Activated T-cell treated with anti-CD3 and anti-CD28 coated beads for 24 hours (primary cell): ENCODE measurements at regions not wholly inside any gene's neighbourhood (a gene's known extent, or its start where the extent isn't known, plus 50 kb on each side); places are given as distances from the start of the nearest gene placed in this dataset.

ENCODE experiments used
- DNase-seq: peaks from one replicate; pipeline ENCODE4 v3.0.0-alpha.2; 2020; ENCODE audit warnings: low read depth

- DNase-seq: no peak
These were observed 481.5 kb upstream of the ZFHX3 start for GRCh38 chr16:73529303-73530012.

- no peak for DNase-seq
These were observed 479.3 kb upstream of the ZFHX3 start for GRCh38 chr16:73527187-73527586.

- DNase-seq: no peak
These were observed 478.3 kb upstream of the ZFHX3 start for GRCh38 chr16:73526011-73526804.

DNA sequence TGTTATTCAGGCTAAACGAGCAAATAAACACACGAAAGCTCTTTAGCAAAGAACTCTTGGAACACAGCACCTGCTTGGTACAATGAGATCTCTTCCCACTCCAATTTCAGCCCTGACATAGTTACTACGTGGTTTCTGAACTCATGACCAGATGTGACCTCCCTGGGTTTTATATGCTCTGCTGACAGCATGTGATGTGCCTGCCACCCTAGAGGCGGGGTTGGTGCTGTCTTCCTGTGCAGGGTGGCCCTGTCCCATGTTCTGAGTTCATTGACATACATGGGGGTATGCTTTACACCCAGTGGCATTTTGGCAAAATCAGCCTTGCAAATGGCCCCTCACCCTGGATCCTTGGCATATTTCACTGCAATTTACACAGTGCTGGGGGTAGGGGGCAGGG lies 475.3 kb upstream of the ZFHX3 start:
- DNase-seq: no peak

GRCh38 chr16:73521499-73521898 lies 473.6 kb upstream of the ZFHX3 start:
- no peak for DNase-seq

DNA sequence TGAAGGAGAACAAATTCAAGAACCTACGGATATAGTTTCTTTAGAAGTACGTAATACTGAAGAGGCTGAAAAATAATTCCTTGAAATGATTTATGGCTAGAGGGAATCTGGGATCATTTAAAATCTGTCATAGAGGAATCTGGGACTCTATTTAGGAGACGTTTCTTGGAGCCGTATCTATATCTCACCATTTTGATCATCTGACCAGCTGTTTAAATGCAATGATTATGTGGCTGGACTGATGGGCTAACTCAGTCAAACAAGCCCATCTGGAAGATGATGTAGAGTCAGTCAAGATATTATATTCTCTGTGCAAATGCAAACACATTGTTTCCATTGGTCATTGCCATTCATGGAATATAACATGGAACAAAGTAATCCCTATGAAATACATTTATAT lies 467.7 kb upstream of the ZFHX3 start:
- no peak for DNase-seq

- no peak for DNase-seq
These were observed 462.9 kb upstream of the ZFHX3 start for GRCh38 chr16:73510852-73511251.

GRCh38 chr16:73506568-73507056 lies 458.7 kb upstream of the ZFHX3 start:
- no peak for DNase-seq

DNA sequence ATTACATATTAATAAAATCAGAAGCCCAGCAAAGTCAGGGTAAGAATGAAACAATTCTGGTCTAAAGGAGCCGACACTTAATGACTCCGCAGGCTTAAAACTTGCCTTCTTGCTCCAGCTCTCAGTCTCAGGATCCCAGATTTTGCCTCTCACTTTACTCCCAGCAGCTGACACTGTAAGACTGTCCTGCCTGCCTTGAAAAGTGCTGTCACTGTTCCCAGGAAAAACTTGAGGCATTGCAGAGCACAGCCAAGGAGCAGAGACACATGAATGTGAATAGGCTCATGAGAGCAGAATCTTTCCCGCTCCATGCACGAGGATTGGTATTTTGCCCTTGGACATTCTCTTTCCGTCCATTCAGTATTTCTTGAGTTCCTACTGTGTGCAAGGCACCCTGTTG lies 457.6 kb upstream of the ZFHX3 start:
- DNase-seq: no peak

DNA sequence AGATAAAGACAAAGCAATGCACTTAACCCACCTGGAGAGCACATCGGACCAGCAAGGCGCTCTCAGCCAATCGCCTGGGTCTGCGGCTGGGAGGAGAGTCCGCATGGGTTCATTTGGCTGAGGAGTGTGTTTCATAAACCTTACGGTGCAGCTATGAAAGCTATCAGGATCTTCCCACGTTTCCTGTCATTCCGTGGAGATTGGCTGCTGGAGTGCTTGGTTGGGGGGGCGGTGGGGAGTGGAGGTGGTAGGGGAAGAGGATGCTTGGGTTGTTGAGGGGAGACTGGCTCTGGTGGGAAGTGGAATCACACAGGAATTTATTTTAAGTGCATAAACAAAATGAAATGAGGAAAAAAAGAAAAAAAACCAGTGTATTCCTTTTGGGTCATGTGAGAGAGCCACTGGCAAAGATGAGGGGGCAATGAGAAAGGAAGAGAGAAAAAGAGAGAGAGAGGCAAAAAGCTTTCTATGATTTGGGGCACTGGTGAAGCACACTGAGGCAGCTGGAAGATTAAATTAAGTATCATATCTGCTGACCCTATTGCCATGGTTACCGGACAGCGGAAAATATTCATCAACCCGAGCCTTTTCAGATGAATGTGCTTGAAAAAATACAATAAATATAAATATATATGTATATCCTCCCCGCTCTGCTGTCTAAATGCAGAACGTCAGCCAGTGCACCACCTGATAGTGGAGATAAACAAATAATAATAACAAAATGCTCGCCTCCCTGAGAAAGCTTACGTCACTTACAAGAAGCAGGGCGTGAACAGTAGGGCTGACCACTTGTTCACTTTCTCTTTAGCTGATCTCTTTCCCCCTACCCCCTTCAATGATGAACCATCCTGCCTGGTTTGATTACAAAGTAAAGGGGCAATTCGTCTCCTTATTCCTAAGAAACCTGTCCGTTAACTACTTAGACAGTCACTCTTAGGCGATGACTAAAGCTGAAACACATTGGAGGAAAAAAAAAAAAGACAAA lies 457.0 kb upstream of the ZFHX3 start:
- no peak for DNase-seq

DNA sequence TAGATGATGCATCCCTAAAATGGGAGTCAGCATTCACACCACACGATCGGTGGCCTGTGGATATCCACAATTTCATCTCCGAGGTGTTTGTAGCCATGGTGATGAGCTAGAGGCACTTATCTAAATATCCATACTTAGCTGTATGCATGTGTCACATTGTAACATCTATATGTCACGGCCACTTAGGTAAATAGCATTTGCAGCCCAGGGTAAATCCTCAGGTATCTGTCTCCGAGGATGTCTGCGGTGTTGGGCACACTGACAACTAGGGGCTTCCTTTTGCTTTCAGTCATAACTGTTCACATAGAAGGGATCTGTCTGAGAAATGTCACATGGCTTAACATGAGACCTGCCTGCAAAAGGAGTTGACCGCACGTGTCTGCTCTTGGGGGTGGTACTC lies 455.2 kb upstream of the ZFHX3 start:
- DNase-seq: no peak

DNA sequence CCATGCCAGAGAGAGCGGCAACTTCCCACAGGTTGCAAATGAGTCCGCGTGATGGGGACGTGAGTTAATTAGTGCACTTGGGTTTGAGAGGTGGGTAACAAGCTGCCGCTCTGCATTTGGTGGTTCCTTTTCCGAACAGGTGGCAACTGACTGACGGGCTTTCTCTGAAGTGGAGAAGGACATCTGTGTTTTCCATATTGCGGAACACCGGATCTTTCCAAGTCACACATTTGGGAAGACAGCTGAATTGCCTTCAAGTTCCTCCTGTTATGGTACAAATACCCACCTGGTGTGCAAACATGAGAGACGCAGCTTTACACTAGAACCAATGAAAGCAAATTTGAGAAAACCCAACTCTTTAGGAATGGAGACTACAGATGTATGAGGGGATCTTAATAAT lies 451.3 kb upstream of the ZFHX3 start:
- no peak for DNase-seq

DNA sequence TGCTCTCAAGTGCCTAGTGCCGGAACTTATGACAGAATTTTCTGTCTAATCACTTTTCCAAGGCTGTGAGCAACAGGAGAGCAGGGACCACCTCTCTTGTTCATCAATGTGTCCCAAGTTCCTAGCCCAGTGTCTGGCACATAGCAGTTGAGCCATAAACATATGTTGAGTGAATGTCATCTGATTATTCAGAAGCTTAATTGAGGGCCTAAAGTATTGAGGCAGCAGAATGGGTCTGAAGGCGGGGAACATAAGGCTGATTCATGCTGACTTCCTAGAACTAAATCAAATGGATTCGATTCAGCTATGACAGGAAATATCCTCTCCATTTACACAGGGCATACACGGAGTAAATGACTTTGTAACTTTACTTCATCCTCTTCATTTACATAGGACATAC lies 438.0 kb upstream of the ZFHX3 start:
- DNase-seq: no peak

DNA sequence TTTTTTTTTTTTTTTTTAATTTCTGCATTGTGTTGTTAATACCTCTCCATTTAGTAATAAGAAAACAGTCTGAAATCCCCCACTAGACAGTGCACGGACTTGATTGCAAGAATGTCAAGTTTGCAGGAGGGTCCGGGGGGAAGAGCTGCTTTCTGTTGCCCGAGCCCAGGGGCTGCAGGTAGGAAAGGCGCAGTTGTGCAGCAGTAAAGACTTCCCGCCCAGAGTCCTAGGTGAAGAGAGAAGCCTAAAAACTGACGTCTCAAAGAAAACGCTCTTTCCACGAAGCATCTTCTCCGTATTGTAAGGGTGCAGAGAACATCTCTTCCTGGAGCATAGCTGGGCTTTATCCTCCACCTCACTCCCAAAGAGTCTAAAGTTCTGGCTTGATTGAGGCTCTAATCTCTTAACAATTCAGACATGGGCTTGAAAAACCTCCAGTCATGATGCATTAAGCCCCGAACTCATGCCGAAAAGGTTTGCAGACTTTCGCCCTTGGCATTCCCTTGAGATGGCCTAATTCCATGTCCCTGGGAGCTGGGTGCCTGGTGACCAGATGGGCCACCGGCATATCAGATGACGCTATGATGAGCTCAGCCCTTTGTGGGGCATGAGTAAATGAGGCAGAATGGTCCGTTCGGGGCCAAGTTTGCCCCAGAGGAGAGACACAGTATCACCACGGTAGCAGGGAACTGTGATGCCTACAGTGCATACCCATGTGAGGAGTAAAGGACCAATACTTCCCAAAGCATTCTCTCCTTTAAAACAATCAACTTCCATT lies 436.2 kb upstream of the ZFHX3 start:
- no peak for DNase-seq

DNA sequence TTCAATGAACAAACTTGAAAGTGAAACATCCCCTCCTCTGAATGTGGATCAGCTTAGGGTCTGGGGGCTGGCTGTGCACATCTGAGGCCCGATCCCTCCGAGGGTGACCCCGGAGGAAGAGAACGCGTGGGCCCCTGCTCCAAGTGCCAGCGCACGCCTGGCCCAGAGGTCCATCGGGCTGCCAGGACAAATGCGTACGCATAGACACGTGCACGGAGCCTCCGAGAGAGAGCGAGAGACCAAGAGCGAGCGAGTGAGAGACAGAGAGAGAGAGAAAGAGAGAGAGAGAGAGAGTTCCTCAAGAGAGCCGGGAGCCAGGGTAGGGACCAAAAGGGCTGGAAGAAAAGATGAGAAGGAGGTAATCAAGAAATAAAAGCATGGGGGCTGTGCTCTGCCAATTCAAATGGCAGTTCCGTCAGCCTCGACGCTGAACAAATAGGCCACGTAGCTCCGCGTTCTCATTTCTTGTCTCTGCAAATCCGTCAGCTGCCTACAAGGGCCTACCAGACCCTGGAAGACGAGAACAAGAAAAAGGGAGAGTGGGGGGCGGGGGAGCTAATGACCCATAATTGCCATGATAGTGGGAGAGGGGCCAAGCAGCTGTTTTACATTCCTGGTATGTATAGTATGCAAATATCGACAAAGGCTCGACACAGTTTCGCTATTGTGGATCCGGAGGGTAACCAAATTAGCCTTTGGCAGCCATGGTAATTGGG lies 435.3 kb upstream of the ZFHX3 start:
- no peak for DNase-seq

DNA sequence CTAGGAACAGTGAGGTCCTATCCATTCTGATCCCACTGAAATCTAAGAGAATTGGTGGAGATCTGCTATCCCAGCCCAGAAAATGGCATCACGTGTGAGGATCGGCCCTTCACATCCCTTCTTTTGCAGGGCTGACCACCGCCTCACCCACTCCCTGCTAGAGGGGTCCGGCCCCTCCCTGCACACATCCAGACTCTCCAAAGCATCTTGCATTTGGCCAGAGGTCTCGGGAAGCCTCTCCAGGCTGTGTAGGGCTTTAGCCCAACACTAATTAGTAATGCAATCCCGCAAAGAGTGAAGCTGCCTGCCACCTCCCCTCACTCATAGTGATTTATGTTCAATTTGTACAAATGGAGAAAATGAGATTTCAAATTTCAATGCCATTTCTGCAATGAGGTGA lies 434.4 kb upstream of the ZFHX3 start:
- no peak for DNase-seq

DNA sequence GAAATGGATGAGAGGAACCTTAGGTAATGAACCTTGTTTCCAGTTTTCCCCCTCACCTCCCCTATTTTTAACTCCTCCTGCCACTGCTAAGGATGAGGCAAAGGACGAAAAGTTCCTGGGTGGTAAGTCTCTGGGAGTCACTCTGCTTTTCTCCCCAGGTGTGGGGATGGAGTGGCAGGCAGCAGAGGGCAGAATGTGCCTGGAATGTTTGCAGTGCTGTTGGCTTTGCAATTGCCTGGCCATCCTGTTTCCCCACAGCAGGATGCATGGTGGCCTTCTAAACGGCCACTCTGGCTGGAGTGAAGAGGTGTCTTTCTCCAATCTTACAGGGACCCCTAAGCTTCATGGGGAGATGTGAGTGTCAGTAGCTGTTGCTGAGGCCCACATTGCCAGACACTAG lies 432.5 kb upstream of the ZFHX3 start:
- no peak for DNase-seq

GRCh38 chr16:73473713-73474112 lies 425.8 kb upstream of the ZFHX3 start:
- no peak for DNase-seq

DNA sequence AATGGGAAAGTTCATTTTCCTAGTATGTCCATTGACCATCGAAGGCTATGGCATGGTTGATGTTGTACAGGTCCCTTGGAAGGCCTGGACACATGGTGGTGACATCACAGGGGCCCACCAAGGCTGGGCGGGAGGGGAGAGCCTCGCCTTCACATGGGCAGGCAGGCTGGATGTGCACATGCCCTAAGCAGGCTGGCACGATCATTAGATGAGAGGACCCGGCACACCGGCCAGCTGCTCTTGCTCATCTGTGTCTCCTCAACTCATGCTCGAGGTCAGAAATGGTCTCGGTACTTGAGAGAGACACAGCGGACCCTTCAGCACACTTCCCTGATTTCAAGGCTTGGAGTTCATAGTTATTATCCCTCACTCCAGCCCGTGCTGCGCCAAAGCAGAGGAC lies 416.9 kb upstream of the ZFHX3 start:
- DNase-seq: no peak

GRCh38 chr16:73459586-73459985 lies 411.7 kb upstream of the ZFHX3 start:
- DNase-seq: no peak

DNA sequence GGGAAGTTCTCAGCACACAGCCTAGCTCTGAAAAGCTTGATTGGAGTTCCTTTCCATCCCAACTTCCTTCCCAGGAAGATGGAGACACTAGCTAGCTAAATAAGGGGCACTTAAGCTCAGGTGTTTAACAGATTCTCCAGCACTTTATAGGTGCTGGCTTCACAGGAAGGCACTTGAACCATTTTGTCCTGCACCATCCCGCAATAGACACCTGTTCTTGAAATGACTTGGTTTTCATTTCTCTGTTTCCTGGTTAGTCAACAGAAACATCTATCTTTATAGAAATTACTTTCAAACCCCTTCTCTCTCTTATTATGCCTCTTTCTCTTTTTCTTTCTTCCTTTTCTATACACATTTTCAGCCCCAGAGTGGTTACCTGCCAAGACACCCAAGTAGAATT lies 409.9 kb upstream of the ZFHX3 start:
- no peak for DNase-seq
